Activated T-cell treated with anti-CD3 and anti-CD28 coated beads, Interleukin-2, amount 50 U/mL, for 24 hours (primary cell): ENCODE measurements at regions not wholly inside any gene's neighbourhood (a gene's known extent, or its start where the extent isn't known, plus 50 kb on each side); places are given as distances from the start of the nearest gene placed in this dataset.
"Not testable (repeated sequence)": the region's sequence is repeated elsewhere in the genome, so short reads cannot be mapped to it uniquely, and the experiment has no call there.

Experiments used
- DNase-seq: peaks from one replicate; pipeline ENCODE4 v3.0.0-alpha.2; 2020
- H3K27ac Mint-ChIP-seq: 2 replicates; pipeline ENCODE4 v1.8.0; 2020; ENCODE audit warnings: mild to moderate bottlenecking, mixed read lengths
- H3K27me3 Mint-ChIP-seq: 2 replicates; pipeline ENCODE4 v1.8.0; 2020; ENCODE audit warnings: mixed read lengths
- H3K36me3 Mint-ChIP-seq: 2 replicates; pipeline ENCODE4 v1.8.0; 2020; ENCODE audit warnings: low read depth, mixed read lengths
- H3K4me1 Mint-ChIP-seq: 2 replicates; pipeline ENCODE4 v1.8.0; 2020; ENCODE audit warnings: low read depth, mixed read lengths
- H3K4me3 Mint-ChIP-seq: 2 replicates; pipeline ENCODE4 v1.8.0; 2020; ENCODE audit warnings: mild to moderate bottlenecking, moderate library complexity, mixed read lengths
- H3K9me3 Mint-ChIP-seq: 2 replicates; pipeline ENCODE4 v1.8.0; 2020; ENCODE audit warnings: mixed read lengths

DNA sequence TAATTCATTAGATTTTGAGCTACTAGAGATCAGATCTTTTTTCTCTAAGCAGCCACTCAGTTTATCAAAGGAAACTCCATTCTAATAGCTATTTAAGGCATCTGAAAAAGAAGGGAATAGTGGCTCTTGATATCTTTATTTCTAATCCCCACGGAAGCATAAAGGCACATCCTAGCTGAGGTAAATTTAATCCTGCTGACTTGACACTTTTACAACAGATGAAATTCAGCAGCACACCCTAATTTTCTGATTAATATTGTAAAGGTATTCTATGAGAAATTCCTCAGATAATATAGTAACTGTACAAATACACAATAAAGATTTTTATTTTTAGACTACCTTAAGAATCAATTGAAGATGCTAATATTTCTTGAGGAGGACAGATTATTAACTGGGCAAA is 916.4 kb downstream of the TMTC2 start:
- Mint-ChIP-seq H3K9me3 (peaks cover 39% of the 10 kb centered on the region), H3K4me1 (no peaks in the 10 kb centered on the region), H3K27ac (no peak overlapping the region), H3K4me3 (no peak overlapping the region), H3K36me3 (no peaks in the 10 kb centered on the region), H3K27me3 (no peaks in the 10 kb centered on the region)
- DNase-seq = no peak

DNA sequence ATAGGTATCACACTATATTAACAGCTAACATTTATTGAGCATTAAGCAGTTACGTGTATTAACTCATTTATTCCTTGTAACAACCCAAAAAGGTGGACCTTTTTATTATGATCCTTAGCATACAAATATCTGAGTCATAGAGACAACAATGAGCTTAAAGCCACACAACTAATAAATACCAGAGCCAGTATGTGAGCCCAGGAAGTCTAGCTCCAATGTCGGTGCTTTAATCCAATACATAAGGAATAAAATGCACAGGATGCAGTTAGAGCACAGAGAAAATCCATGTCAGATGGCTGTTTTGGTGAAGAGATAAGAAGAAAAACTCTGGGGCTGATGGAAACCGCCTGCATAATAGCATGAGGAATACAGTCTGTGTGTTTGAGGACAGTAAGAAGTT is 888.6 kb downstream of the TMTC2 start:
- no peak overlapping the region for H3K27ac Mint-ChIP-seq

GRCh38 chr12:83574142-83574541 is 887.4 kb downstream of the TMTC2 start:
- H3K4me3 Mint-ChIP-seq = no peak overlapping the region
- H3K27me3 Mint-ChIP-seq = no peaks in the 10 kb centered on the region
- H3K4me1 Mint-ChIP-seq = no peaks in the 10 kb centered on the region
- H3K27ac Mint-ChIP-seq = no peak overlapping the region
- no peak for DNase-seq
- no peaks in the 10 kb centered on the region for H3K36me3 Mint-ChIP-seq
- peaks cover 6% of the 10 kb centered on the region for H3K9me3 Mint-ChIP-seq

More for the DNA sequence above, 888.6 kb downstream of the TMTC2 start:
- H3K9me3 Mint-ChIP-seq = peaks cover 3% of the 10 kb centered on the region
- no peak for DNase-seq
- H3K36me3 Mint-ChIP-seq = no peaks in the 10 kb centered on the region
- no peaks in the 10 kb centered on the region for H3K4me1 Mint-ChIP-seq
- H3K4me3 Mint-ChIP-seq = no peak overlapping the region
- H3K27me3 Mint-ChIP-seq = no peaks in the 10 kb centered on the region

DNA sequence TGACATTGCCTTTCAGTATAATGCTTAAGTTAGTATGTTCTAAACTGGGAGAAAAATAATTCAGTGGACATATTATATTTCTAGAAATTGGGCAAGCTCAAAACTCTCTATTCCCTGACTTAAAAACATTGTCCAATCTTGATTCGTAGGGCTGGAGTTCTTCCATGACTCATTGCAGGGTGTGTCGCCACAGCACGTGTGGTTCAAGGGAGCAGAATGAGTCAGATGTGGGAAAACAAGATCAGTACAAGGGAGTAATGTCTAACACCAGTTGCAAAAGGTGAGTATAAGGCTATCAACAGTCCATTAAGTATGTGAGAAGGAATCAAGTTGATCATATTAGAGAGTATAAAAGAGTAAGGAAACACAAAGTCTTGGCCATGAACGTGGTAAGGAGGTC is 887.0 kb downstream of the TMTC2 start:
- Mint-ChIP-seq H3K4me1 (no peaks in the 10 kb centered on the region), H3K27me3 (no peaks in the 10 kb centered on the region), H3K27ac (no peak overlapping the region), H3K4me3 (no peak overlapping the region), H3K9me3 (peaks cover 6% of the 10 kb centered on the region), H3K36me3 (no peaks in the 10 kb centered on the region)
- DNase-seq = no peak

GRCh38 chr12:83559650-83560049 is 872.9 kb downstream of the TMTC2 start:
- Mint-ChIP-seq H3K9me3 (no peaks in the 10 kb centered on the region), H3K4me3 (no peak overlapping the region), H3K4me1 (no peaks in the 10 kb centered on the region), H3K27me3 (no peaks in the 10 kb centered on the region), H3K27ac (no peak overlapping the region), H3K36me3 (no peaks in the 10 kb centered on the region)
- DNase-seq = no peak

GRCh38 chr12:83556040-83556439 is 869.3 kb downstream of the TMTC2 start:
- H3K27me3 Mint-ChIP-seq, H3K9me3 Mint-ChIP-seq, H3K4me3 Mint-ChIP-seq, H3K36me3 Mint-ChIP-seq, DNase-seq, H3K27ac Mint-ChIP-seq, H3K4me1 Mint-ChIP-seq: not testable (repeated sequence)

GRCh38 chr12:83541446-83541845 is 854.7 kb downstream of the TMTC2 start:
- no peaks in the 10 kb centered on the region for H3K36me3 Mint-ChIP-seq
- no peaks in the 10 kb centered on the region for H3K4me1 Mint-ChIP-seq
- DNase-seq = no peak
- H3K27me3 Mint-ChIP-seq = no peaks in the 10 kb centered on the region
- peaks cover 4% of the 10 kb centered on the region for H3K9me3 Mint-ChIP-seq
- no peak overlapping the region for H3K27ac Mint-ChIP-seq
- H3K4me3 Mint-ChIP-seq = no peak overlapping the region

- H3K9me3 Mint-ChIP-seq = peaks cover 4% of the 10 kb centered on the region
Observed at GRCh38 chr12:83538361-83538965, 851.8 kb downstream of the TMTC2 start.

DNA sequence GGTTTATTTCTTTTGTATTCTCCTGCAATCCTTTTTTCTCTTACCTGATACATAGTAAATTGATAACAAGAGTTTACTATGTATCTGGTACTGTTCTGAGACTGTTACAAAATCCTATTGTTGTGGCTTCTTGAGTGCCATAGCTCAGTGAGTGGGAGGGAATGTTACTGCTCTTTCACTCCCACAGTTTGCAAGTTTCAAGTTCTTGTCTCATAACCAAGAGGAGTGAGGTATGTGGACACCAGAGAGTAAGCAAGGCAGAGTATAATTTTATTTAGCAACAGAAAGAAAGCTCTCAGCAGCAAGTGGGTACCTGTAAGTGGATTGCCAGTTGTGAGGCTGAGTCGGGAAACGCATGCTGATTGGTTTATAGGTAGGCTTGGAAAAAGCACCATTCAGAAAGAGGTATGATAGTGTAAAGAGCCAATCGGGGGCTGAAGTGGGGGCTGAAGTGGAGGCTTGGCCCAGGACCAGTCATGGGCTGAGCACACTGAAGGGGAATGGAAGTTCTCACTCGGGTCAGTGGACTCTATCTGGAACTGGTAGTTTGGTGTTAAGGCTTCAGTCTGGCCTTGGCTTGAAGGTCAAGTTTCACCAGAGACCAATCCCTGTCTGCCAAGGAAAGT is 850.8 kb downstream of the TMTC2 start:
- H3K27ac Mint-ChIP-seq = no peak overlapping the region
- H3K4me3 Mint-ChIP-seq = no peak overlapping the region
- peaks cover 4% of the 10 kb centered on the region for H3K9me3 Mint-ChIP-seq
- no peaks in the 10 kb centered on the region for H3K27me3 Mint-ChIP-seq
- no peaks in the 10 kb centered on the region for H3K36me3 Mint-ChIP-seq
- DNase-seq = no peak
- H3K4me1 Mint-ChIP-seq = no peaks in the 10 kb centered on the region

More at GRCh38 chr12:83538361-83538965, 851.8 kb downstream of the TMTC2 start:
- H3K27ac Mint-ChIP-seq = no peak overlapping the region
- DNase-seq = no peak
- no peak overlapping the region for H3K4me3 Mint-ChIP-seq
- no peaks in the 10 kb centered on the region for H3K27me3 Mint-ChIP-seq
- H3K4me1 Mint-ChIP-seq = no peaks in the 10 kb centered on the region
- no peaks in the 10 kb centered on the region for H3K36me3 Mint-ChIP-seq

- Mint-ChIP-seq H3K27me3 (no peaks in the 10 kb centered on the region), H3K9me3 (peaks cover 4% of the 10 kb centered on the region), H3K4me1 (no peaks in the 10 kb centered on the region), H3K36me3 (no peaks in the 10 kb centered on the region), H3K4me3 (no peak overlapping the region), H3K27ac (no peak overlapping the region)
- DNase-seq = no peak
Observed at GRCh38 chr12:83536496-83536895, 849.8 kb downstream of the TMTC2 start.

- Mint-ChIP-seq H3K4me1 (no peaks in the 10 kb centered on the region), H3K27me3 (no peaks in the 10 kb centered on the region), H3K36me3 (no peaks in the 10 kb centered on the region), H3K27ac (no peak overlapping the region), H3K4me3 (no peak overlapping the region), H3K9me3 (peaks cover 8% of the 10 kb centered on the region)
- no peak for DNase-seq
Observed at GRCh38 chr12:83528571-83528970, 841.9 kb downstream of the TMTC2 start.

DNA sequence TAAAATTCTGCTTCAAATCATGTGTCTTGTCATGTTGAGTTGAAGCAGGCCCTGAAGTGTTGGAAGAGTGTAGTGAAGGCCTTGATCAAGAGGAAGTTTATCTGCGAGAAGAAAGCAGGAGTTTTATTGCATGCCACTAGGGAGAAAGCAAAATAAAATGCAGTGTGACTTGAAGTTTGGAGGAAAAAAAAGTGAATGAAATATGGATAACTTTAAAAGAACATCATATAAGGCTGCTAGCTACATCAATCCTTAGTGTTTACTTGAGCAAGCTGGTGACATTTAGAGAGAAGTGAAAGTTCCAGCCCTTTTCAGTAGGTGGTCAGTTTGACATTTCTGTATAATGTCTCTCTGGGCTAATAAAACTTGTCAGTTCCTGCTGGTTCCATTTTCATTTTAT is 841.1 kb downstream of the TMTC2 start:
- DNase-seq = no peak
- H3K36me3 Mint-ChIP-seq = no peaks in the 10 kb centered on the region
- H3K27me3 Mint-ChIP-seq = no peaks in the 10 kb centered on the region
- H3K27ac Mint-ChIP-seq = no peak overlapping the region
- no peaks in the 10 kb centered on the region for H3K4me1 Mint-ChIP-seq
- no peak overlapping the region for H3K4me3 Mint-ChIP-seq
- peaks cover 8% of the 10 kb centered on the region for H3K9me3 Mint-ChIP-seq

- H3K27ac Mint-ChIP-seq = no peak overlapping the region
- no peak for DNase-seq
- H3K4me1 Mint-ChIP-seq = no peaks in the 10 kb centered on the region
- H3K4me3 Mint-ChIP-seq = no peak overlapping the region
- H3K36me3 Mint-ChIP-seq = no peaks in the 10 kb centered on the region
- H3K9me3 Mint-ChIP-seq = no peaks in the 10 kb centered on the region
- H3K27me3 Mint-ChIP-seq = no peaks in the 10 kb centered on the region
Observed at GRCh38 chr12:83515306-83516026, 828.8 kb downstream of the TMTC2 start.

DNA sequence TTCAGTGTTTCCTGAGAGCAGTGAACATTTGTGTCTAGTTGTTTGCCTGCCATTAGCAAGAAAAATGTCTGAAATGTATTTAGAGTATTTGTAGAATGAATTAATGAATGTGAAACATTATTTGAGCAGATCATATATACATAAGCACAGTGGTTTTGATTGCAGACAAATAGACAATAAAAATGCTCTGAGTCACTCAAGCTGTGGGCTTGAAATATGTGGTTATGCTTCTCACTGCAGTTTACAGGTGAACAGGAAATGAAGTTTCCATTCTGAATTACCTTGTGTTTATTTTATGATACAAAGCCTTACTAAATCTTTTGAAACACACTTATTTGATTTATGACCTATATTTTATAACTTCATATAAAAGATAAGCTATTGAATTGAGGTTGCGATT is 827.7 kb downstream of the TMTC2 start:
- Mint-ChIP-seq H3K27ac (no peak overlapping the region), H3K36me3 (no peaks in the 10 kb centered on the region), H3K4me3 (no peak overlapping the region), H3K4me1 (no peaks in the 10 kb centered on the region), H3K27me3 (no peaks in the 10 kb centered on the region), H3K9me3 (no peaks in the 10 kb centered on the region)
- DNase-seq = no peak

GRCh38 chr12:83506841-83507240 is 820.1 kb downstream of the TMTC2 start:
- no peak overlapping the region for H3K27ac Mint-ChIP-seq
- H3K27me3 Mint-ChIP-seq = no peaks in the 10 kb centered on the region
- H3K9me3 Mint-ChIP-seq = no peaks in the 10 kb centered on the region
- H3K4me3 Mint-ChIP-seq = no peak overlapping the region
- H3K4me1 Mint-ChIP-seq = no peaks in the 10 kb centered on the region
- no peak for DNase-seq
- no peaks in the 10 kb centered on the region for H3K36me3 Mint-ChIP-seq
